MCF 10A (cell line): ENCODE measurements at regions not wholly inside any gene's neighbourhood (a gene's known extent, or its start where the extent isn't known, plus 50 kb on each side); places are given as distances from the start of the nearest gene placed in this dataset.
A peak's percentile ranks its signal among the peaks of the same experiment; 100 is the strongest.

Source experiments
- BruUV-seq: library from RNA; stranded (reverse); fragments of 400-500 nt; replicated peaks from 2 replicates; lab custom pipeline; 2021; lab: Mats Ljungman, UMichigan
- CTCF ChIA-PET: fragments of 300-600 bp; sonication (Branson Sonifier 250); formaldehyde crosslinking; extraction: SDS; loops from one replicate; lab custom pipeline; 2021; ENCODE audit warnings: antibody characterized with exemption, inconsistent platforms; lab: Yijun Ruan, JAX
- POLR2A ChIA-PET: fragments of 300-600, 350-650 bp; sonication (Branson Sonifier 250); formaldehyde crosslinking; extraction: SDS; loops from one replicate; lab custom pipeline; 2020; ENCODE audit warnings: antibody characterized with exemption, inconsistent platforms; lab: Yijun Ruan, JAX
- DNase-seq: peaks from one replicate; pipeline ENCODE4 v3.0.0-alpha.2; 2018; ENCODE audit not compliant: unreplicated experiment
- H3K27ac Mint-ChIP-seq: one replicate; pipeline ENCODE4 v1.8.0; 2022; ENCODE audit warnings: mild to moderate bottlenecking, low read depth, mixed read lengths; ENCODE audit not compliant: unreplicated experiment
- H3K27me3 Mint-ChIP-seq: one replicate; pipeline ENCODE4 v1.8.0; 2022; ENCODE audit warnings: mixed read lengths; ENCODE audit not compliant: insufficient read depth, unreplicated experiment
- H3K36me3 Mint-ChIP-seq: one replicate; pipeline ENCODE4 v1.8.0; 2022; ENCODE audit warnings: mild to moderate bottlenecking, moderate library complexity, mixed read lengths; ENCODE audit not compliant: insufficient read depth, unreplicated experiment
- H3K4me1 Mint-ChIP-seq: one replicate; pipeline ENCODE4 v1.8.0; 2022; ENCODE audit warnings: mixed read lengths; ENCODE audit not compliant: insufficient read depth, unreplicated experiment
- H3K4me3 Mint-ChIP-seq: one replicate; pipeline ENCODE4 v1.8.0; 2022; ENCODE audit warnings: mild to moderate bottlenecking, moderate library complexity, mixed read lengths; ENCODE audit not compliant: unreplicated experiment
- H3K9me3 Mint-ChIP-seq: one replicate; pipeline ENCODE4 v1.8.0; 2022; ENCODE audit warnings: mixed read lengths; ENCODE audit not compliant: unreplicated experiment
- CTCF ChIP-seq: fragments of 200-600 bp; IDR thresholded peaks from one replicate; pipeline ENCODE4 v1.8.0; 2022; ENCODE audit warnings: antibody characterized with exemption, mild to moderate bottlenecking; ENCODE audit not compliant: unreplicated experiment
- intact Hi-C: fragments of 100-400 bp; cut with micrococcal nuclease; formaldehyde crosslinking; loops from 2 replicates; pipeline ENCODE4 v1.14.1; 2022

- no TSS peak for BruUV-seq
- POLR2A ChIA-PET = no interaction called here
- TF ChIP-seq CTCF = no peak
- no peak overlapping the region for H3K27ac Mint-ChIP-seq
- CTCF ChIA-PET = interaction anchor here (0.6 kb wide), 1 partner anchor 77 kb away, joined by 3 read pairs; no protein-coding TSS in a partner anchor
- H3K4me3 Mint-ChIP-seq = no peak overlapping the region
- H3K27me3 Mint-ChIP-seq = no peaks in the 10 kb centered on the region
- H3K4me1 Mint-ChIP-seq = peaks cover 11% of the 10 kb centered on the region
- intact Hi-C loops = no loop called here
- no peak for DNase-seq
- no peaks in the 10 kb centered on the region for H3K9me3 Mint-ChIP-seq
- H3K36me3 Mint-ChIP-seq = no peaks in the 10 kb centered on the region
Observed at GRCh38 chr1:80929868-80930508, 870.7 kb upstream of the ADGRL2 start.

- Mint-ChIP-seq H3K4me3 (no peak overlapping the region), H3K9me3 (no peaks in the 10 kb centered on the region), H3K4me1 (peaks cover 11% of the 10 kb centered on the region), H3K27me3 (no peaks in the 10 kb centered on the region), H3K36me3 (no peaks in the 10 kb centered on the region), H3K27ac (peak overlapping the region; percentile 74)
- no peak for TF ChIP-seq CTCF
- no TSS peak for BruUV-seq
- no peak for DNase-seq
- CTCF ChIA-PET = no interaction called here
- intact Hi-C loops = no loop called here
- POLR2A ChIA-PET = interaction anchor here (0.6 kb wide), 1 partner anchor 1934 kb away, joined by 3 read pairs; no protein-coding TSS in a partner anchor
Observed at GRCh38 chr1:80926531-80926930, 874.2 kb upstream of the ADGRL2 start.

- no peak overlapping the region for H3K27ac Mint-ChIP-seq
- peaks cover 11% of the 10 kb centered on the region for H3K4me1 Mint-ChIP-seq
- DNase-seq = no peak
- no peak overlapping the region for H3K4me3 Mint-ChIP-seq
- ChIA-PET POLR2A (no interaction called here), CTCF (no interaction called here)
- no peaks in the 10 kb centered on the region for H3K36me3 Mint-ChIP-seq
- intact Hi-C loops = no loop called here
- H3K27me3 Mint-ChIP-seq = no peaks in the 10 kb centered on the region
- H3K9me3 Mint-ChIP-seq = no peaks in the 10 kb centered on the region
- BruUV-seq = no TSS peak
- no peak for TF ChIP-seq CTCF
Observed at GRCh38 chr1:80925130-80925805, 875.5 kb upstream of the ADGRL2 start.

GRCh38 chr1:80924290-80924689 is 876.4 kb upstream of the ADGRL2 start:
- Mint-ChIP-seq H3K4me1 (peaks cover 11% of the 10 kb centered on the region), H3K4me3 (no peak overlapping the region), H3K9me3 (no peaks in the 10 kb centered on the region), H3K27ac (no peak overlapping the region), H3K36me3 (no peaks in the 10 kb centered on the region), H3K27me3 (no peaks in the 10 kb centered on the region)
- no peak for TF ChIP-seq CTCF
- POLR2A ChIA-PET = no interaction called here
- CTCF ChIA-PET = interaction anchor here (0.5 kb wide), 1 partner anchor 41 kb away, joined by 3 read pairs; no protein-coding TSS in a partner anchor
- intact Hi-C loops = no loop called here
- no peak for DNase-seq
- no TSS peak for BruUV-seq
